ENCODE measurements at regions not wholly inside any gene's neighbourhood (a gene's known extent, or its start where the extent isn't known, plus 50 kb on each side); places are given as distances from the start of the nearest gene placed in this dataset.

DNA sequence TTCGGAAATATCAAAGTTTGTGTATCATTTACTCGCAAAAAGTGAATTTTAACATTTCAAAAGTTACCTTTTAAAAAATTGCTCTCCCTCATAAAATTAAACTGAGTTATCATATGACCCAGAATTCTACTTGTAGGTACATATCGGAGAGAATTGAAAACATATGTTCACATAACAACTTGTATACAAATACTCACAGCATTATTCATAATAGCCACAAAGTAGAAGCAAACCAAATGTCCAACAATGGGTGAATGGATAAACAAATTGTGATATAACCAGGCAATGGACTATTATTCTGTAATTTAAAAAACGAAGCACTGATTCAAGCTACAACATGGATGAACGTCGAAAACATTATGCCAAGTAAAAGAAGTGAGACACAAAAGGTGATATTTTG lies 412.0 kb upstream of the TCF4 start (continued):
- TF ChIP-seq, protein P1, sequence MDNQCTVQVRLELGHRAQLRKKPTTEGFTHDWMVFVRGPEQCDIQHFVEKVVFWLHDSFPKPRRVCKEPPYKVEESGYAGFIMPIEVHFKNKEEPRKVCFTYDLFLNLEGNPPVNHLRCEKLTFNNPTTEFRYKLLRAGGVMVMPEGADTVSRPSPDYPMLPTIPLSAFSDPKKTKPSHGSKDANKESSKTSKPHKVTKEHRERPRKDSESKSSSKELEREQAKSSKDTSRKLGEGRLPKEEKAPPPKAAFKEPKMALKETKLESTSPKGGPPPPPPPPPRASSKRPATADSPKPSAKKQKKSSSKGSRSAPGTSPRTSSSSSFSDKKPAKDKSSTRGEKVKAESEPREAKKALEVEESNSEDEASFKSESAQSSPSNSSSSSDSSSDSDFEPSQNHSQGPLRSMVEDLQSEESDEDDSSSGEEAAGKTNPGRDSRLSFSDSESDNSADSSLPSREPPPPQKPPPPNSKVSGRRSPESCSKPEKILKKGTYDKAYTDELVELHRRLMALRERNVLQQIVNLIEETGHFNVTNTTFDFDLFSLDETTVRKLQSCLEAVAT (IDR thresholded peaks at IDR 0.05), result no peak
- TF ChIP-seq, protein P2, sequence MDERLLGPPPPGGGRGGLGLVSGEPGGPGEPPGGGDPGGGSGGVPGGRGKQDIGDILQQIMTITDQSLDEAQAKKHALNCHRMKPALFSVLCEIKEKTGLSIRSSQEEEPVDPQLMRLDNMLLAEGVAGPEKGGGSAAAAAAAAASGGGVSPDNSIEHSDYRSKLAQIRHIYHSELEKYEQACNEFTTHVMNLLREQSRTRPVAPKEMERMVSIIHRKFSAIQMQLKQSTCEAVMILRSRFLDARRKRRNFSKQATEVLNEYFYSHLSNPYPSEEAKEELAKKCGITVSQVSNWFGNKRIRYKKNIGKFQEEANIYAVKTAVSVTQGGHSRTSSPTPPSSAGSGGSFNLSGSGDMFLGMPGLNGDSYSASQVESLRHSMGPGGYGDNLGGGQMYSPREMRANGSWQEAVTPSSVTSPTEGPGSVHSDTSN (CRISPR knock-in tag; IDR thresholded peaks at IDR 0.05; ENCODE audit: low read depth), result no peak
- TF ChIP-seq, protein P2 (tag; conservative IDR thresholded peaks at IDR 0.05; ENCODE audit: low read depth), result no peak
- TF ChIP-seq SMARCA4 (IDR thresholded peaks at IDR 0.05), result no peak
- no peak for TF ChIP-seq ZNF586 (CRISPR knock-in tag; conservative IDR thresholded peaks at IDR 0.05)
- no peak for TF ChIP-seq ETV1 (tag; conservative IDR thresholded peaks at IDR 0.05; ENCODE audit: low read depth)
- TF ChIP-seq, protein P3, sequence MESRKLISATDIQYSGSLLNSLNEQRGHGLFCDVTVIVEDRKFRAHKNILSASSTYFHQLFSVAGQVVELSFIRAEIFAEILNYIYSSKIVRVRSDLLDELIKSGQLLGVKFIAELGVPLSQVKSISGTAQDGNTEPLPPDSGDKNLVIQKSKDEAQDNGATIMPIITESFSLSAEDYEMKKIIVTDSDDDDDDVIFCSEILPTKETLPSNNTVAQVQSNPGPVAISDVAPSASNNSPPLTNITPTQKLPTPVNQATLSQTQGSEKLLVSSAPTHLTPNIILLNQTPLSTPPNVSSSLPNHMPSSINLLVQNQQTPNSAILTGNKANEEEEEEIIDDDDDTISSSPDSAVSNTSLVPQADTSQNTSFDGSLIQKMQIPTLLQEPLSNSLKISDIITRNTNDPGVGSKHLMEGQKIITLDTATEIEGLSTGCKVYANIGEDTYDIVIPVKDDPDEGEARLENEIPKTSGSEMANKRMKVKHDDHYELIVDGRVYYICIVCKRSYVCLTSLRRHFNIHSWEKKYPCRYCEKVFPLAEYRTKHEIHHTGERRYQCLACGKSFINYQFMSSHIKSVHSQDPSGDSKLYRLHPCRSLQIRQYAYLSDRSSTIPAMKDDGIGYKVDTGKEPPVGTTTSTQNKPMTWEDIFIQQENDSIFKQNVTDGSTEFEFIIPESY (CRISPR knock-in tag; IDR thresholded peaks at IDR 0.05), result no peak
- no peak for TF ChIP-seq ZNF696 (CRISPR knock-in tag; conservative IDR thresholded peaks at IDR 0.05)
- no peak for TF ChIP-seq DACH1 (IDR thresholded peaks at IDR 0.05; ENCODE audit: partially characterized antibody)
- TF ChIP-seq CHCHD3 (CRISPR knock-in tag; IDR thresholded peaks at IDR 0.05), result no peak
